HepG2 (cell line): ENCODE measurements at regions not wholly inside any gene's neighbourhood (a gene's known extent, or its start where the extent isn't known, plus 50 kb on each side); places are given as distances from the start of the nearest gene placed in this dataset.
A peak's percentile ranks its signal among the peaks of the same experiment; 100 is the strongest.

Experiments used
- AHDC1 ChIP-seq: sonication (generic); formaldehyde crosslinking; IDR thresholded peaks from 2 replicates; pipeline ENCODE4 v1.5.1; 2020; ENCODE audit warnings: mild to moderate bottlenecking, missing genetic modification reagents, borderline replicate concordance
- HDAC1 ChIP-seq: sonication (generic); formaldehyde crosslinking; IDR thresholded peaks from 2 replicates; pipeline ENCODE4 v1.5.1; 2020; ENCODE audit warnings: mild to moderate bottlenecking, missing genetic modification reagents
- HHEX ChIP-seq: IDR thresholded peaks from 2 replicates; pipeline ENCODE4 v1.6.1; 2016; ENCODE audit warnings: control low read depth
- HNF4A ChIP-seq: sonication (generic); formaldehyde crosslinking; IDR thresholded peaks from 2 replicates; pipeline ENCODE4 v1.4.0; 2020; ENCODE audit warnings: missing genetic modification reagents
- PAXIP1 ChIP-seq: sonication (generic); formaldehyde crosslinking; conservative IDR thresholded peaks from 2 replicates; pipeline ENCODE4 v1.4.0; 2020; ENCODE audit warnings: mild to moderate bottlenecking, missing genetic modification reagents, moderate library complexity
- PPARG ChIP-seq: conservative IDR thresholded peaks from 2 replicates; pipeline ENCODE4 v1.6.1; 2016; ENCODE audit warnings: missing biosample characterization, missing genetic modification reagents
- RERE ChIP-seq: IDR thresholded peaks from 2 replicates; pipeline ENCODE4 v1.6.1; 2016; ENCODE audit warnings: low read depth, missing genetic modification reagents, missing compliant biosample characterization
- SOX13 ChIP-seq, 3 experiments: fragments of 450-650 bp in 1 of 3; sonication (generic) in 1 of 3; formaldehyde crosslinking in 1 of 3; IDR thresholded peaks in 2 of 3; conservative IDR thresholded peaks in 1 of 3; 2 replicates each; pipeline versions ENCODE4 v1.5.0 to v1.6.1; 2016 to 2020; ENCODE audit warnings: antibody characterized with exemption in 1 of 3, mild to moderate bottlenecking in 1 of 3, missing compliant biosample characterization in 1 of 3, missing genetic modification reagents in 1 of 3, moderate library complexity in 1 of 3
- SOX5 ChIP-seq: IDR thresholded peaks from 2 replicates; pipeline ENCODE4 v1.6.1; 2016; ENCODE audit warnings: borderline replicate concordance
- SOX6 ChIP-seq, 2 experiments: fragments of 450-650 bp in 1 of 2; sonication (generic) in 1 of 2; formaldehyde crosslinking in 1 of 2; IDR thresholded peaks; 2 replicates each; pipeline versions ENCODE4 v1.4.0 to v1.6.1; 2017 to 2020; ENCODE audit warnings: antibody characterized with exemption in 1 of 2, mild to moderate bottlenecking in 1 of 2, missing genetic modification reagents in 1 of 2
- ZBTB20 ChIP-seq: sonication (generic); formaldehyde crosslinking; IDR thresholded peaks from 2 replicates; pipeline ENCODE4 v1.8.1; 2023; ENCODE audit warnings: missing genetic modification reagents, low read depth, mild to moderate bottlenecking, borderline replicate concordance
- ZBTB3 ChIP-seq: sonication (generic); formaldehyde crosslinking; IDR thresholded peaks from 2 replicates; pipeline ENCODE4 v1.4.0; 2020; ENCODE audit warnings: low read depth, mild to moderate bottlenecking, moderate library complexity, missing genetic modification reagents, borderline replicate concordance
- ZNF234 ChIP-seq: sonication (generic); formaldehyde crosslinking; conservative IDR thresholded peaks from 2 replicates; pipeline ENCODE4 v1.5.1; 2020; ENCODE audit warnings: mild to moderate bottlenecking, missing genetic modification reagents
- ZNF614 ChIP-seq: IDR thresholded peaks from 2 replicates; pipeline ENCODE4 v1.6.1; 2018; ENCODE audit warnings: missing biosample characterization, missing genetic modification reagents, inconsistent platforms, borderline replicate concordance

GRCh38 chr18:57273194-57273593 lies 79.2 kb upstream of the ST8SIA3 start (continued):
- TF ChIP-seq PAXIP1 (CRISPR knock-in tag): peak; percentile 37; the same call in 1 of the 2 replicates
- peak; percentile 42; the same call in 1 of the 2 replicates for TF ChIP-seq AHDC1 (CRISPR knock-in tag)
- TF ChIP-seq HHEX: peak; percentile 68
- no peak for TF ChIP-seq ZBTB3
- no peak for TF ChIP-seq ZNF614
- TF ChIP-seq RERE: 0 out of 2 replicates have a peak, but pooled peaks have one; percentile 49
- peak; percentile 59; the same call in 1 of the 2 replicates for TF ChIP-seq SOX5 (CRISPR knock-in tag)
- TF ChIP-seq SOX13 (IDR thresholded peaks at IDR 0.05): no peak
- TF ChIP-seq SOX13 (CRISPR knock-in tag; conservative IDR thresholded peaks at IDR 0.05 in 1 of 2, IDR thresholded peaks at IDR 0.05 in 1 of 2): peak in 1 of 2 experiments; percentile 75; a peak in 2 of 4 replicates
- TF ChIP-seq HDAC1 (CRISPR knock-in tag): 0 out of 2 replicates have a peak, but pooled peaks have one; percentile 29
- TF ChIP-seq HNF4A (CRISPR knock-in tag): 0 out of 2 replicates have a peak, but pooled peaks have one; percentile 7
- TF ChIP-seq SOX6 (IDR thresholded peaks at IDR 0.05): no peak
- peak; percentile 78 for TF ChIP-seq SOX6 (CRISPR knock-in tag; IDR thresholded peaks at IDR 0.05)
- TF ChIP-seq ZBTB20 (CRISPR knock-in tag): 0 out of 2 replicates have a peak, but pooled peaks have one; percentile 28
- no peak for TF ChIP-seq ZNF234 (CRISPR knock-in tag)
- no peak for TF ChIP-seq PPARG
